ENCODE measurements at regions not wholly inside any gene's neighbourhood (a gene's known extent, or its start where the extent isn't known, plus 50 kb on each side); places are given as distances from the start of the nearest gene placed in this dataset.

DNA sequence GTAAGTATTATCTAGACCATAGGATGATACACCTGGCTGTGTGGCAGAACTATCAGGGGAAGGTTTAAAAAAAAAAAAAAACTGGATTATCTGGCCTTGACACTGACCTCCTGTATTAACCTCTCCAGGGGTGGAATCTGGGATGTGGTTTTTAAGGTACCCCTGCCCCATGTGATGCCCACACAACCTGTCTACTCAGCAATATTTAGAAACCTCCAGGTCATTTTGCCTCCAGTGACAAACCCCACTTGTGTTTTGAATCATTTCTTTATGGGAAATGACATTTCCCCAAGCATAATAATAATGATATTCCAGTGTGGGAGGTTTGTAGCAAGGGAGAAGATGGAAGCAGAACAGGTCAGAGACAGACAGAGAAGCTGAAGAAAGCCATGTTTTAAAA is 179.1 kb downstream of the RSL24D1 start:
- Histone ChIP-seq H3K4me1 (ENCODE audit: control insufficient read depth in 1 of 2, insufficient read depth in 2 of 2, low read length in 2 of 2) (no peaks in the 10 kb centered on the region), H2AFZ (ENCODE audit: insufficient read depth, low read depth, low read length, poor library complexity, severe bottlenecking) (no peak overlapping the region), H4K20me1 (ENCODE audit: insufficient read depth, low read length) (no peaks in the 10 kb centered on the region), H3K27me3 (ENCODE audit: control insufficient read depth in 2 of 2, insufficient read depth in 2 of 2, low read length in 2 of 2) (no peaks in the 10 kb centered on the region), H3K79me2 (ENCODE audit: insufficient read depth, low read length) (no peaks in the 10 kb centered on the region), H3K9ac (ENCODE audit: insufficient read depth, low read length, poor library complexity, severe bottlenecking) (no peak overlapping the region), H3K4me2 (replicated peaks; ENCODE audit: extremely low read depth, low read length, poor library complexity, severe bottlenecking) (no peak overlapping the region), H3K4me3 (replicated peaks in 1 of 3; ENCODE audit: low read depth in 2 of 3, low read length in 3 of 3) (no peak overlapping the region), H3K9me3 (replicated peaks in 1 of 2; ENCODE audit: control insufficient read depth in 1 of 2, insufficient read depth in 1 of 2, low read length in 2 of 2) (no peaks in the 10 kb centered on the region), H3K36me3 (replicated peaks in 1 of 2; ENCODE audit: control insufficient read depth in 1 of 2, insufficient read depth in 2 of 2, low read length in 2 of 2) (no peaks in the 10 kb centered on the region), H3K27ac (ENCODE audit: low read depth in 1 of 2, low read length in 2 of 2) (no peak overlapping the region)
- no peak overlapping the region for H3K27ac Mint-ChIP-seq
- H3K36me3 Mint-ChIP-seq = no peaks in the 10 kb centered on the region
- intact Hi-C loops (cut with micrococcal nuclease) = no loop called here
- DNase-seq = no peak
- H3K4me1 Mint-ChIP-seq = no peaks in the 10 kb centered on the region
- no peak overlapping the region for H3K4me3 Mint-ChIP-seq
- TF ChIP-seq, protein P1, sequence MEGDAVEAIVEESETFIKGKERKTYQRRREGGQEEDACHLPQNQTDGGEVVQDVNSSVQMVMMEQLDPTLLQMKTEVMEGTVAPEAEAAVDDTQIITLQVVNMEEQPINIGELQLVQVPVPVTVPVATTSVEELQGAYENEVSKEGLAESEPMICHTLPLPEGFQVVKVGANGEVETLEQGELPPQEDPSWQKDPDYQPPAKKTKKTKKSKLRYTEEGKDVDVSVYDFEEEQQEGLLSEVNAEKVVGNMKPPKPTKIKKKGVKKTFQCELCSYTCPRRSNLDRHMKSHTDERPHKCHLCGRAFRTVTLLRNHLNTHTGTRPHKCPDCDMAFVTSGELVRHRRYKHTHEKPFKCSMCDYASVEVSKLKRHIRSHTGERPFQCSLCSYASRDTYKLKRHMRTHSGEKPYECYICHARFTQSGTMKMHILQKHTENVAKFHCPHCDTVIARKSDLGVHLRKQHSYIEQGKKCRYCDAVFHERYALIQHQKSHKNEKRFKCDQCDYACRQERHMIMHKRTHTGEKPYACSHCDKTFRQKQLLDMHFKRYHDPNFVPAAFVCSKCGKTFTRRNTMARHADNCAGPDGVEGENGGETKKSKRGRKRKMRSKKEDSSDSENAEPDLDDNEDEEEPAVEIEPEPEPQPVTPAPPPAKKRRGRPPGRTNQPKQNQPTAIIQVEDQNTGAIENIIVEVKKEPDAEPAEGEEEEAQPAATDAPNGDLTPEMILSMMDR (IDR thresholded peaks at IDR 0.05) = no peak
- H3K27me3 Mint-ChIP-seq (ENCODE audit: low read depth in 3 of 3) = peaks cover 0 to 3% (median 0%) of the 10 kb centered on the region in 3 donors
- peaks cover 2 to 5% (median 3%) of the 10 kb centered on the region in 7 donors for H3K9me3 Mint-ChIP-seq

DNA sequence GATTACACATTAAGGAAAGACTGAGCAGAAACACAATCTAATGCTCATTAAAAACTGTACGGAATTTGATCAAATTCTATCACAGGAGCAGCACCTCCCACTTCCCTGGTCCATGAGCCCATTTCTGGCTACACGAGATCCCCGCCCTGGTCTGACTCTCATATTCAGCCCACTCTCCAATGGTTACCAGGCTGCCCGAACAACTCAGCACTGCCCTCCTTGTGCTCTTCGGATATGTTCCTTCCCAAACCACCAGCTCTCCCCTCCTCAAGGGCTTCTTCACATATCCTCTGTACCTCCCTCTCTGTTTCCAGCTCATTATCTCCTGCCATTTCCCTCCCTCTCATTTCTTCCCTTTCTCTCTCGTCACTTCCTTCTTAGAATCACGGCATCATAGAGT is 180.5 kb downstream of the RSL24D1 start:
- H3K36me3 Mint-ChIP-seq = no peaks in the 10 kb centered on the region
- no peak overlapping the region for H3K4me3 Mint-ChIP-seq
- Histone ChIP-seq H3K36me3 (replicated peaks in 1 of 2; ENCODE audit: control insufficient read depth in 1 of 2, insufficient read depth in 2 of 2, low read length in 2 of 2) (no peaks in the 10 kb centered on the region), H3K27me3 (ENCODE audit: control insufficient read depth in 2 of 2, insufficient read depth in 2 of 2, low read length in 2 of 2) (no peaks in the 10 kb centered on the region), H4K20me1 (ENCODE audit: insufficient read depth, low read length) (no peaks in the 10 kb centered on the region), H2AFZ (ENCODE audit: insufficient read depth, low read depth, low read length, poor library complexity, severe bottlenecking) (no peak overlapping the region), H3K4me2 (replicated peaks; ENCODE audit: extremely low read depth, low read length, poor library complexity, severe bottlenecking) (no peak overlapping the region), H3K27ac (ENCODE audit: low read depth in 1 of 2, low read length in 2 of 2) (no peak overlapping the region), H3K9ac (ENCODE audit: insufficient read depth, low read length, poor library complexity, severe bottlenecking) (no peak overlapping the region), H3K4me3 (replicated peaks in 1 of 3; ENCODE audit: low read depth in 2 of 3, low read length in 3 of 3) (no peak overlapping the region), H3K79me2 (ENCODE audit: insufficient read depth, low read length) (no peaks in the 10 kb centered on the region), H3K4me1 (ENCODE audit: control insufficient read depth in 1 of 2, insufficient read depth in 2 of 2, low read length in 2 of 2) (no peaks in the 10 kb centered on the region), H3K9me3 (replicated peaks in 1 of 2; ENCODE audit: control insufficient read depth in 1 of 2, insufficient read depth in 1 of 2, low read length in 2 of 2) (no peaks in the 10 kb centered on the region)
- DNase-seq = no peak
- H3K27ac Mint-ChIP-seq = no peak overlapping the region
- no peaks in the 10 kb centered on the region for H3K4me1 Mint-ChIP-seq
- H3K9me3 Mint-ChIP-seq = peaks cover 0 to 5% (median 3%) of the 10 kb centered on the region in 7 donors
- H3K27me3 Mint-ChIP-seq (ENCODE audit: low read depth in 3 of 3) = peaks cover 0 to 1% (median 0%) of the 10 kb centered on the region in 3 donors
- TF ChIP-seq, protein P1 (IDR thresholded peaks at IDR 0.05) = no peak
- intact Hi-C loops (cut with micrococcal nuclease) = no loop called here
- 86% methylated on average over 7 of the region's 7 CpGs for WGBS (ENCODE audit: insufficient coverage)
